ENCODE measurements at regions not wholly inside any gene's neighbourhood (a gene's known extent, or its start where the extent isn't known, plus 50 kb on each side); places are given as distances from the start of the nearest gene placed in this dataset.
"Not testable (repeated sequence)": the region's sequence is repeated elsewhere in the genome, so short reads cannot be mapped to it uniquely, and the experiment has no call there.

DNA sequence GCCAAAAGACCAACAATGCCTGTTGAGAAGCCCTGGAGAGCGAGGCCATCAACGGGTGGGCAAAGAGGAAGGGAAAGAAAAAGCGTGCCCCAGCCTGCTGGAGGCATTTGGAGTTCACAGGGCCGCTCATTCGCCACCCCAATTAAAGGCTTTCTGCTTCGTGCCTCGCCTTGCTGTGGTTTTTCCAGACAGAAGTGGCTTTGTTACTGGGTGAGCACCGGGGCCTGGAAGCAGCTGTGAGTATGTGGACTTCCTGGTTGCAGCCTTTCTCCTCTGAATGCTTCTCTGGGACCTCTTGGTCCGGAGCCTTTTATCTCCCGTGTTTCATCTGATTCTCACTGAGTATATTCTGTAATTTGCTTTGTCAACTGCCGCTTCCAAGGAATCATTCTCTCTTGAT lies 118.1 kb upstream of the EGR2 start:
- no peak for DNase-seq (ENCODE audit: insufficient read length, low spot score)
- no peak for FAIRE-seq
- no peak for TF ChIP-seq POLR2A (IDR thresholded peaks at IDR 0.05; ENCODE audit: low read depth, low read length)

DNA sequence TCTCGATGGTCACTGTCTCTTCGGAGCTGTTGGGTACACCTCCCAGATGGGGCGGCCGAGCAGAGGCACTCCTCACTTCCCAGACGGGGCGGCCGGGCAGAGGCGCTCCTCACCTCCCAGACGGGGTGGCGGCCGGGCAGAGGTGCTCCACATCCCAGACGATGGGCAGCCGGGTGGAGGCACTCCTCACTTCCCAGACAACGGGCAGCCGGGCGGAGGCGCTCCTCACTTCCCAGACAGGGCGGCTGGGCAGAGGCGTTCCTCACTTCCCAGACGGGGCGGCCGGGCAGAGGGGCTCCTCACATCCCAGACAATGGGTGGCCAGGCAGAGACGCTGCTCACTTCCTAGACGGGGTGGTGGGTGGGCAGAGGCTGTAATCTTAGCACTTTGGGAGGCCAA lies 112.6 kb upstream of the EGR2 start:
- not testable (repeated sequence) for FAIRE-seq; DNase-seq (ENCODE audit: insufficient read length, low spot score)

DNA sequence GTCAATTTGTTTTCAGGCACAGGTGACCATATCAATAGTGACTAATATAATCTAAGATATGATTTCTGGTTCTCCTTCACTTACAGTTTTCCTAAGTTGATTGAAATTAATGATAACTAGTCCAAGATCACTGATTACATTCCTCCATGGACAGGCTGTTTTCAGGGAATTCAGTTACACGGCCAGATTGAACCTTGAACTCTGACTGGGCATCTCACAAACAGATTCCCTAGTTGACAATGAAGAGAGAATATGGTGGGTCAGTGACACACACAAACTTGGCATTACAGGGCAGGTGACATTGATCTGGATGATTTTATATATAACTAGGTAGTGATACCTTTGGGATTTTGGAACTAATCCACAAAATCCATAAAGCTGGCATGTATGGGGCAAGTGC lies 110.2 kb upstream of the EGR2 start:
- no peak for TF ChIP-seq POLR2A (IDR thresholded peaks at IDR 0.05; ENCODE audit: low read depth, low read length)
- DNase-seq (ENCODE audit: insufficient read length, low spot score) (no peak), FAIRE-seq (no peak)

GRCh38 chr10:62924344-62924748 lies 108.2 kb upstream of the EGR2 start:
- no peak for TF ChIP-seq POLR2A (IDR thresholded peaks at IDR 0.05; ENCODE audit: low read depth, low read length)
- FAIRE-seq: no peak
- no peak for DNase-seq (ENCODE audit: insufficient read length, low spot score)

DNA sequence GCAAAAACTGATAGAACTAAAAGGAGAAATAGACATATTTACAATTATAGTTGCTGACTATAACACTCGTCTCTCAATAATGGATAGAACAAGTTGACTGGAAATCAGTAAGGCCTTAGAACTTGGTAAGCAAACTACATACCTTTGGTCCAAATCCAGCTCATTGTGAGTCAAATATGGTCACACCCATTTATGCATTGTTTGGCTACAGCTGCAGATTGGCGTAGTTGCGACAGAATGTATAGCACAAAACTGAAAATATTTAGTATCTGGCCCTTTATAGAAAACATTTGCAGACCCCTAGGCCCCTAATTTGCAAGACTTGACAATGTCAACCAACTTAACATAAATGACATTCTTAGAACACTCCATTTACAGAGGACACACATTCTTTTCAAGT lies 103.6 kb upstream of the EGR2 start:
- TF ChIP-seq POLR2A (IDR thresholded peaks at IDR 0.05; ENCODE audit: low read depth, low read length): no peak
- FAIRE-seq (peak; percentile 90), DNase-seq (ENCODE audit: insufficient read length, low spot score) (no peak)

- TF ChIP-seq POLR2A (IDR thresholded peaks at IDR 0.05; ENCODE audit: low read depth, low read length): no peak
- no peak for FAIRE-seq
Observed at GRCh38 chr10:62917475-62918238, 101.5 kb upstream of the EGR2 start.

GRCh38 chr10:62916141-62916603 lies 100.0 kb upstream of the EGR2 start:
- FAIRE-seq: peak; percentile 97
- no peak for TF ChIP-seq POLR2A (IDR thresholded peaks at IDR 0.05; ENCODE audit: low read depth, low read length)
- DNase-seq (ENCODE audit: insufficient read length, low spot score): peak; percentile 39

More at GRCh38 chr10:62917475-62918238, 101.5 kb upstream of the EGR2 start:
- DNase-seq (ENCODE audit: insufficient read length, low spot score): no peak

GRCh38 chr10:62915158-62915557 lies 99.0 kb upstream of the EGR2 start:
- TF ChIP-seq POLR2A (IDR thresholded peaks at IDR 0.05; ENCODE audit: low read depth, low read length): no peak
- FAIRE-seq (no peak), DNase-seq (ENCODE audit: insufficient read length, low spot score) (no peak)

DNA sequence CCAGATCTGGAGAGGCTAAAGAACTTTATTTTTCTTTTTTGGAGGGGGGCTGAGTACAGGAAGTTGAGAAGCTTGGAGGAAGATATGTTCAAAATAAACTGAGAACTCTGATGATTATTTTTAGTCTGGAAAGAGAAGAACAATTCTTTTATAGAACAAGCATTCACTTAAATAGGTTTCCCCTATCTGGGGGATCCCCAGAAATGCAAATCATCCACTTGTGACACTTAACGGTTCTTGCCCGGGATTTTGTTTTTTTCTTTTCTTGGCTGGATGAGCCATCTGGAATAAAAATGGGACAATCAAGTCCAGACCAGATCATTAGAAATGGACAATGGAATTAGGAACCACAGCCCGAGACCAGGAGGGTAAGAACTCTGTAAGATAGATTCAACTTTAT lies 95.9 kb upstream of the EGR2 start:
- no peak for TF ChIP-seq POLR2A (IDR thresholded peaks at IDR 0.05; ENCODE audit: low read depth, low read length)
- FAIRE-seq (no peak), DNase-seq (ENCODE audit: insufficient read length, low spot score) (no peak)

DNA sequence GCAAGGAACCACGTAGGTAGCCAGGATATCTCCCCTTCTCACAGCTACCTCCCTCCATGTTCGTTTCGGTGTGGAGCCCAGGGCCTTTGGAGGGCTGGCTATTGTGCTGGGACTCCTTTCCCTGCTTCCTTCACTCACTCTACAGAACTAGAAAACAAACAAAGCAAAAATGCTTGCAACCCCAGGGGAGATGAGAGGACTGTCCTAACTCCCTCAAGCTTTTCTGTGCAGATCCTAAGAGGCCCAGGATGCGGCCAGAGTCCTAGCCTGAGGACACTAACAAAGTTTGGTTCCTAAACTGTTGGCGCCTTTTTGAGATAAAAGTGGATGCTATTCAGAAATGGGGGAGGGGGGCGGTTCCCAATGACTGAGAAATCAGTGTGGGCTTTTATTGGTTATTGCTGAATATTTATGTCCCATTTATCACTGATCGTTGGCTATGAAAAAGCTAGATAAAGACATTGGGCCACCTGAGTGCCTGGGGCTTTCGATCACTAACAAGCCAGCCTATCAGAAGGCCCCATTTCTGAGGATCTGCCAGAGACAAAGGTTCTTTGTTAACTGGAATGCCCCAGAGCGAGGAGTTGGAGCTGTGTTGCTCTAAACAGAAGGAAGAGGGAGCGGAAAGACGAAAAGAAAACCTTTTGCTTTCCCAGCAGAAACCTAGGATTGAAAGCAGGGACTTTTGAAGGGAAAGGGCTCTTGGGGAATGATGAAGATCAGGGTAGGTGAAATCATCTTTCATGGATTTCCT lies 95.2 kb upstream of the EGR2 start:
- TF ChIP-seq POLR2A (IDR thresholded peaks at IDR 0.05; ENCODE audit: low read depth, low read length): no peak
- FAIRE-seq (no peak), DNase-seq (ENCODE audit: insufficient read length, low spot score) (no peak)

GRCh38 chr10:62907470-62908212 lies 91.5 kb upstream of the EGR2 start:
- no peak for TF ChIP-seq POLR2A (IDR thresholded peaks at IDR 0.05; ENCODE audit: low read depth, low read length)
- DNase-seq (ENCODE audit: insufficient read length, low spot score) (no peak), FAIRE-seq (no peak)

- FAIRE-seq (no peak), DNase-seq (ENCODE audit: insufficient read length, low spot score) (no peak)
- TF ChIP-seq POLR2A (IDR thresholded peaks at IDR 0.05; ENCODE audit: low read depth, low read length): no peak
Observed at GRCh38 chr10:62904281-62904875, 88.2 kb upstream of the EGR2 start.

DNA sequence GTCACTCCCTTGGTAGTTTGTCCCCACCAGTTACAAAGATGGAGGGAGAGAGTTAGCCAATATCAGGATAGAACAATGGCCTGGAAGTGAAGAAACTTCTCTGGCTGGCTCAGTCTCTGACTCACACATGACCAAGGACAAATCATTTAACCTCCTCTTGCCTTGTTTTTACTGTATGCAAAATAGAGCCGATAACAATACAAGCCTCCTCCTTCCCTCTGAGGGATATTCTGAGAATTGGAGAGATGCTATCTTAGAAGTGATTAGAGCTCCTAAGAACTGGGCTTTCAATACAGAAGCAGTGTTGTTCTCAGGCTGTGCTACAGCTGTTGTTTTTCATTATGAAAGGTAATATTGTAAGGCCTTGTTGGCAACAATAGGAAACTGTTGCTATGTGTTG lies 87.7 kb upstream of the EGR2 start:
- peak; percentile 48 for FAIRE-seq
- DNase-seq (ENCODE audit: insufficient read length, low spot score): no peak
- no peak for TF ChIP-seq POLR2A (IDR thresholded peaks at IDR 0.05; ENCODE audit: low read depth, low read length)

All from H54 (cell line).